ENCODE measurements at regions not wholly inside any gene's neighbourhood (a gene's known extent, or its start where the extent isn't known, plus 50 kb on each side); places are given as distances from the start of the nearest gene placed in this dataset.

GRCh38 chr5:124647352-124647751, 99.1 kb downstream of the ZNF608 start:
- no peak for DNase-seq (ENCODE audit: low spot score)

GRCh38 chr5:124645396-124645795, 101.0 kb downstream of the ZNF608 start:
- no peak for DNase-seq (ENCODE audit: low spot score)

- DNase-seq (ENCODE audit: low spot score), result no peak
These were observed 101.9 kb downstream of the ZNF608 start for GRCh38 chr5:124644582-124644981.

GRCh38 chr5:124644138-124644537, 102.3 kb downstream of the ZNF608 start:
- no peak for DNase-seq (ENCODE audit: low spot score)

- no peak for DNase-seq (ENCODE audit: low spot score)
These were observed 103.1 kb downstream of the ZNF608 start for GRCh38 chr5:124643336-124643735.

GRCh38 chr5:124642151-124642550, 104.3 kb downstream of the ZNF608 start:
- DNase-seq (ENCODE audit: low spot score), result no peak

- DNase-seq (ENCODE audit: low spot score), result no peak
These were observed 105.2 kb downstream of the ZNF608 start for GRCh38 chr5:124641154-124641792.

- no peak for DNase-seq (ENCODE audit: low spot score)
These were observed 107.3 kb downstream of the ZNF608 start for GRCh38 chr5:124639095-124639665.

- DNase-seq (ENCODE audit: low spot score), result no peak
These were observed 109.4 kb downstream of the ZNF608 start for GRCh38 chr5:124637011-124637410.

GRCh38 chr5:124634741-124635323, 111.6 kb downstream of the ZNF608 start:
- no peak for DNase-seq (ENCODE audit: low spot score)

- DNase-seq (ENCODE audit: low spot score), result no peak
These were observed 112.2 kb downstream of the ZNF608 start for GRCh38 chr5:124634228-124634739.

GRCh38 chr5:124633209-124633608, 113.2 kb downstream of the ZNF608 start:
- no peak for DNase-seq (ENCODE audit: low spot score)

GRCh38 chr5:124631874-124632550, 114.4 kb downstream of the ZNF608 start:
- no peak for DNase-seq (ENCODE audit: low spot score)

GRCh38 chr5:124630767-124631704, 115.4 kb downstream of the ZNF608 start:
- no peak for DNase-seq (ENCODE audit: low spot score)

- no peak for DNase-seq (ENCODE audit: low spot score)
These were observed 117.5 kb downstream of the ZNF608 start for GRCh38 chr5:124628721-124629596.

- DNase-seq (ENCODE audit: low spot score), result no peak
These were observed 118.4 kb downstream of the ZNF608 start for GRCh38 chr5:124627815-124628595.

- DNase-seq (ENCODE audit: low spot score), result no peak
These were observed 120.4 kb downstream of the ZNF608 start for GRCh38 chr5:124626053-124626452.

- DNase-seq (ENCODE audit: low spot score), result no peak
These were observed 123.2 kb downstream of the ZNF608 start for GRCh38 chr5:124623265-124623664.

GRCh38 chr5:124622851-124623250, 123.6 kb downstream of the ZNF608 start:
- no peak for DNase-seq (ENCODE audit: low spot score)

- no peak for DNase-seq (ENCODE audit: low spot score)
These were observed 125.2 kb downstream of the ZNF608 start for GRCh38 chr5:124621279-124621678.

All from cerebellar cortex (tissue), 1 donor.